Neural cell (in vitro differentiated cells): ENCODE measurements at regions not wholly inside any gene's neighbourhood (a gene's known extent, or its start where the extent isn't known, plus 50 kb on each side); places are given as distances from the start of the nearest gene placed in this dataset.

ENCODE experiments used
- H2AFZ ChIP-seq: fragments of 200-600, 300-800 bp; sonication (generic), shearing (Covaris generic); 2 replicates; pipeline ENCODE4 v1.6.0; 2014; ENCODE audit warnings: low read depth, mild to moderate bottlenecking, antibody characterized with exemption, low read length, moderate library complexity
- H3F3A ChIP-seq: fragments of 200-600 bp; shearing (Covaris generic); 2 replicates; pipeline ENCODE4 v1.6.1; 2016; ENCODE audit warnings: mild to moderate bottlenecking, moderate library complexity, mixed read lengths, antibody characterized with exemption, low read length; ENCODE audit not compliant: insufficient read depth, poor library complexity, severe bottlenecking
- H3K27ac ChIP-seq: fragments of 200-600, 300-800 bp; sonication (generic), shearing (Covaris generic); 2 replicates; pipeline ENCODE4 v1.5.1; 2014; ENCODE audit warnings: mild to moderate bottlenecking, low read length, moderate library complexity
- H3K27me3 ChIP-seq: fragments of 300-800, 200-600 bp; sonication (generic), shearing (Covaris generic); 2 replicates; pipeline ENCODE4 v1.6.0; 2014; ENCODE audit warnings: mild to moderate bottlenecking, low read depth, low read length, moderate library complexity; ENCODE audit not compliant: insufficient read depth
- H3K36me3 ChIP-seq: fragments of 300-800, 200-600 bp; sonication (generic), shearing (Covaris generic); 2 replicates; pipeline ENCODE4 v1.5.1; 2014; ENCODE audit warnings: mild to moderate bottlenecking, antibody characterized with exemption, low read length, moderate library complexity; ENCODE audit not compliant: insufficient read depth
- H3K4me2 ChIP-seq: fragments of 300-800, 200-600 bp; sonication (generic), shearing (Covaris generic); 2 replicates; pipeline ENCODE4 v1.6.0; 2014; ENCODE audit warnings: mild to moderate bottlenecking, low read length
- H3K4me3 ChIP-seq: fragments of 300-800, 200-600 bp; sonication (generic), shearing (Covaris generic); 2 replicates; pipeline ENCODE4 v1.5.1; 2014; ENCODE audit warnings: mild to moderate bottlenecking, low read length, moderate library complexity
- H3K79me2 ChIP-seq: fragments of 200-600 bp; shearing (Covaris generic); replicated peaks from 2 replicates; pipeline ENCODE4 v1.6.0; 2014; ENCODE audit warnings: mild to moderate bottlenecking, low read length, moderate library complexity; ENCODE audit not compliant: insufficient read depth
- H3K9ac ChIP-seq: fragments of 300-800, 200-600 bp; sonication (generic), shearing (Covaris generic); 2 replicates; pipeline ENCODE4 v1.6.1; 2016; ENCODE audit warnings: mild to moderate bottlenecking, low read length, mixed read lengths
- H3K9me2 ChIP-seq: fragments of 200-600 bp; shearing (Covaris generic); 2 replicates; pipeline ENCODE4 v1.6.1; 2016; ENCODE audit warnings: mild to moderate bottlenecking, low read length, mixed read lengths; ENCODE audit not compliant: insufficient read depth
- H3K9me3 ChIP-seq: fragments of 200-600, 300-800 bp; sonication (generic), shearing (Covaris generic); 2 replicates; pipeline ENCODE4 v1.6.1; 2016; ENCODE audit warnings: mild to moderate bottlenecking, mixed run types, low read length, moderate library complexity, mixed read lengths
- H4K20me1 ChIP-seq: fragments of 200-600 bp; shearing (Covaris generic); 2 replicates; pipeline ENCODE4 v1.6.1; 2016; ENCODE audit warnings: mild to moderate bottlenecking, mixed run types; ENCODE audit not compliant: insufficient read depth
- CTCF ChIP-seq: fragments of 450-650 bp; IDR thresholded peaks from 2 replicates; pipeline ENCODE4 v1.5.1; 2014; ENCODE audit warnings: antibody characterized with exemption, mild to moderate bottlenecking, moderate library complexity; ENCODE audit not compliant: poor library complexity, severe bottlenecking
- EP300 ChIP-seq: fragments of 450-650 bp; conservative IDR thresholded peaks from 2 replicates; pipeline ENCODE4 v1.6.1; 2014; ENCODE audit warnings: antibody characterized with exemption, mild to moderate bottlenecking, moderate library complexity; ENCODE audit not compliant: poor library complexity, severe bottlenecking
- EZH2 ChIP-seq: fragments of 200-600, 300-800 bp; shearing (Covaris generic), sonication (generic); IDR thresholded peaks from 2 replicates; pipeline ENCODE4 v1.6.1; 2014; ENCODE audit warnings: antibody characterized with exemption, low read length, borderline replicate concordance, mild to moderate bottlenecking; ENCODE audit not compliant: insufficient read depth, poor library complexity, severe bottlenecking
- MXI1 ChIP-seq: fragments of 450-650 bp; conservative IDR thresholded peaks from 2 replicates; pipeline ENCODE4 v1.6.1; 2014; ENCODE audit warnings: antibody characterized with exemption, mild to moderate bottlenecking; ENCODE audit not compliant: poor library complexity, severe bottlenecking
- POLR2AphosphoS5 ChIP-seq: IDR thresholded peaks from 2 replicates; pipeline ENCODE4 v1.6.1; 2012
- RAD21 ChIP-seq: fragments of 450-650 bp; conservative IDR thresholded peaks from 2 replicates; pipeline ENCODE4 v1.6.1; 2014; ENCODE audit warnings: antibody characterized with exemption, mild to moderate bottlenecking, moderate library complexity
- REST ChIP-seq: IDR thresholded peaks from 2 replicates; pipeline ENCODE4 v1.6.1; 2012; ENCODE audit warnings: borderline replicate concordance
- SMC3 ChIP-seq: fragments of 450-650 bp; conservative IDR thresholded peaks from 2 replicates; pipeline ENCODE4 v1.6.1; 2014; ENCODE audit warnings: antibody characterized with exemption, mild to moderate bottlenecking, moderate library complexity; ENCODE audit not compliant: poor library complexity
- TAF1 ChIP-seq: IDR thresholded peaks from 2 replicates; pipeline ENCODE4 v1.6.1; 2012; ENCODE audit warnings: low read depth

- no peaks in the 10 kb centered on the region for H3K9me2 ChIP-seq
- TF ChIP-seq EP300, result no peak
- TF ChIP-seq REST, result no peak
- no peak for TF ChIP-seq POLR2AphosphoS5
- TF ChIP-seq MXI1, result no peak
- TF ChIP-seq EZH2, result no peak
- no peak for TF ChIP-seq SMC3
- no peak for TF ChIP-seq RAD21
- no peaks in the 10 kb centered on the region for H3K9me3 ChIP-seq
- H3K27ac ChIP-seq, result no peak overlapping the region
- H3K9ac ChIP-seq, result no peak overlapping the region
- H3K27me3 ChIP-seq, result no peaks in the 10 kb centered on the region
- H3F3A ChIP-seq, result no peaks in the 10 kb centered on the region
- H3K4me3 ChIP-seq, result no peak overlapping the region
- H3K4me2 ChIP-seq, result no peak overlapping the region
- no peaks in the 10 kb centered on the region for H3K36me3 ChIP-seq
- H2AFZ ChIP-seq, result no peak overlapping the region
- H3K79me2 ChIP-seq, result no peaks in the 10 kb centered on the region
- no peaks in the 10 kb centered on the region for H4K20me1 ChIP-seq
Observed at GRCh38 chr7:124168616-124169015, 135.7 kb upstream of the TMEM229A start.

GRCh38 chr7:124162667-124163066, 129.8 kb upstream of the TMEM229A start:
- Histone ChIP-seq H2AFZ (no peak overlapping the region), H3K27me3 (no peaks in the 10 kb centered on the region), H3F3A (no peaks in the 10 kb centered on the region), H3K4me3 (no peak overlapping the region), H3K4me2 (no peak overlapping the region), H3K27ac (no peak overlapping the region), H3K36me3 (no peaks in the 10 kb centered on the region), H3K79me2 (no peaks in the 10 kb centered on the region), H3K9me2 (no peaks in the 10 kb centered on the region), H4K20me1 (no peaks in the 10 kb centered on the region), H3K9ac (no peak overlapping the region), H3K9me3 (no peaks in the 10 kb centered on the region)
- no peak for TF ChIP-seq SMC3
- no peak for TF ChIP-seq RAD21
- TF ChIP-seq POLR2AphosphoS5, result no peak
- TF ChIP-seq REST, result no peak
- TF ChIP-seq TAF1, result no peak
- no peak for TF ChIP-seq EZH2
- TF ChIP-seq CTCF, result no peak
- TF ChIP-seq EP300, result no peak
- no peak for TF ChIP-seq MXI1
